ENCODE measurements at regions not wholly inside any gene's neighbourhood (a gene's known extent, or its start where the extent isn't known, plus 50 kb on each side); places are given as distances from the start of the nearest gene placed in this dataset.

DNA sequence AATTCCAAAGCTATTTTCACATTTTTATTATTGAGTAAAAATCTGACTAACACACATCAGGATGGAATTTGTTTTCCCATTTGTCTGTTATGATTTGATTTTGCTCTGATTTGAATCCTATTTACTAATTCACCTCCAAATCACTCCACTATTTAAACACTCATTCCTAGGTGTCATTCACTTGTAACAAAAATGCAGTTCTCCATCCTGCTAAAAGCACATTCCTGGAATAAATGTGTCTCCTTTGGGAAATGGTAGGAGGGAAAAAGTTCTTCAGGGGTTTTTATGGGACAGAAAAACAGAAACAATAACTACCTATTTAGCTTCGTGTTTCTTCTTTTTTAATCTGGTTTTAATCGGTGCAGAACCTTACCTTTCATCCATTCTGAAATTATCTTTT lies 494.1 kb upstream of the CITED2 start:
- ATAC-seq (ENCODE audit: low read depth) (no peak), DNase-seq (no peak)
- Mint-ChIP-seq H3K36me3 (ENCODE audit: low read depth) (no peaks in the 10 kb centered on the region), H3K4me3 (no peak overlapping the region), H3K4me1 (no peaks in the 10 kb centered on the region), H3K27ac (no peak overlapping the region), H3K27me3 (no peaks in the 10 kb centered on the region), H3K9me3 (no peaks in the 10 kb centered on the region)
- intact Hi-C loops (cut with micrococcal nuclease), result no loop called here
- TF ChIP-seq, protein P1, sequence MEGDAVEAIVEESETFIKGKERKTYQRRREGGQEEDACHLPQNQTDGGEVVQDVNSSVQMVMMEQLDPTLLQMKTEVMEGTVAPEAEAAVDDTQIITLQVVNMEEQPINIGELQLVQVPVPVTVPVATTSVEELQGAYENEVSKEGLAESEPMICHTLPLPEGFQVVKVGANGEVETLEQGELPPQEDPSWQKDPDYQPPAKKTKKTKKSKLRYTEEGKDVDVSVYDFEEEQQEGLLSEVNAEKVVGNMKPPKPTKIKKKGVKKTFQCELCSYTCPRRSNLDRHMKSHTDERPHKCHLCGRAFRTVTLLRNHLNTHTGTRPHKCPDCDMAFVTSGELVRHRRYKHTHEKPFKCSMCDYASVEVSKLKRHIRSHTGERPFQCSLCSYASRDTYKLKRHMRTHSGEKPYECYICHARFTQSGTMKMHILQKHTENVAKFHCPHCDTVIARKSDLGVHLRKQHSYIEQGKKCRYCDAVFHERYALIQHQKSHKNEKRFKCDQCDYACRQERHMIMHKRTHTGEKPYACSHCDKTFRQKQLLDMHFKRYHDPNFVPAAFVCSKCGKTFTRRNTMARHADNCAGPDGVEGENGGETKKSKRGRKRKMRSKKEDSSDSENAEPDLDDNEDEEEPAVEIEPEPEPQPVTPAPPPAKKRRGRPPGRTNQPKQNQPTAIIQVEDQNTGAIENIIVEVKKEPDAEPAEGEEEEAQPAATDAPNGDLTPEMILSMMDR (IDR thresholded peaks at IDR 0.05), result no peak
- POLR2A ChIA-PET, result no interaction called here
- CTCF ChIA-PET, result no interaction called here

DNA sequence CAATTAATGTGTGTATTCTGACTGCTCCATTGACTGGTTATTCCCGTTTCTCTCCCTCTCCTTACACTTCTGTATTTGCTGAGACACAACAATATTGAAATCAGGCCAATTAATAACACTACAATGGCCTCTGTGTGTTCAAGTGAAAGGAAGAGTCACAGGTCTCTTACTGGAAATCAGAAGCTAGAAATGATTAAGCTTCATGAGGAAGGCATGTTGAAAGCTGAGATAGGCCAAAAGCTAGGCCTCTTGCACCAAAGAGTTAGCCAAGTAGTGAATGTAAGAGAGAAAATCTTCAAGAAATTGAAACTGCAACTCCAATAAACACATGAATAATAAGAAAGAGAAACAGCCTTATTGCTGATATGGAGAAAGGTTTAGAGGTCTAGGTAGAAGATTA lies 489.5 kb upstream of the CITED2 start:
- Mint-ChIP-seq H3K4me1 (no peaks in the 10 kb centered on the region), H3K4me3 (no peak overlapping the region), H3K27me3 (no peaks in the 10 kb centered on the region), H3K27ac (no peak overlapping the region), H3K9me3 (no peaks in the 10 kb centered on the region), H3K36me3 (ENCODE audit: low read depth) (no peaks in the 10 kb centered on the region)
- ChIA-PET CTCF (no interaction called here), POLR2A (no interaction called here)
- ATAC-seq (ENCODE audit: low read depth) (no peak), DNase-seq (no peak)
- TF ChIP-seq, protein P1 (IDR thresholded peaks at IDR 0.05), result no peak
- intact Hi-C loops (cut with micrococcal nuclease), result no loop called here

DNA sequence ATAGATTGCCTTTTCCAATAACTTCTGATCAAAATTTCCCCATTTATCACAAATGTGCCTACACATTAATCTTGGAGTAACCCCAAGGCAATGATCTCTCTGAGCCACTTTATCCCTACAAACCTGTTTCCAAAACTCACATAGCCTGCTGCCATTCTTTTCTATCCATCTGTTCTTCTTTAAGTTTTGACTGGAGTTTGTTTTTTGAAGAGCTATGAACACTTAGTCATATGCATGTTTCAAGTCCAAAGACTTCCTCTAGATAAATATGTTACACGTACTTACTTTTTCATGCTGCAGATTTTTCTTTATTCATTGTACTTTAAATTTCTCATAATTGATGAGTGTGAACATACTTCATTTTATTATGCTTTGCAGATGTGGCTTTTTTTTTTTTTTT lies 488.9 kb upstream of the CITED2 start:
- no peaks in the 10 kb centered on the region for H3K4me1 Mint-ChIP-seq
- no peaks in the 10 kb centered on the region for H3K36me3 Mint-ChIP-seq (ENCODE audit: low read depth)
- CTCF ChIA-PET, result no interaction called here
- no peak for DNase-seq
- no peak for ATAC-seq (ENCODE audit: low read depth)
- TF ChIP-seq, protein P1 (IDR thresholded peaks at IDR 0.05), result no peak
- H3K4me3 Mint-ChIP-seq, result no peak overlapping the region
- H3K9me3 Mint-ChIP-seq, result no peaks in the 10 kb centered on the region
- no peaks in the 10 kb centered on the region for H3K27me3 Mint-ChIP-seq
- POLR2A ChIA-PET, result no interaction called here
- intact Hi-C loops (cut with micrococcal nuclease), result no loop called here
- no peak overlapping the region for H3K27ac Mint-ChIP-seq

DNA sequence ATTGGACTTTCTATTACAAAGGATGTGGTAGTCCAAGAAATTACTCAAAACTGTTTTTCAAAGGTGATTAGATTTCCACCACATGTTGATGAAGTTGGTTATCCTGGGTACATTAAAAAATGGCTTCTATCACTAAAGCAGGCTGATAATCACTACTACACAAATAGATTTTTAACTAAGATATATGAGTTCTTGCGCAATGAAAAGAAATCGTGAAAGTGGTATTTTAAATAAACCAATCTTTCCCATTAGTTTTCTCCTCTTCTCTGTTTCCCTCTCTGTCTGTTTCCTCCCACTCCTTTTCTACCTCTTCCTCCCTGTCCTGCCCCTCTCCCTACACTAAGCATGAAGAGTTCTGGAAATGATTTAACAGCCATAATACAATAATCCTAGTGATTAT lies 487.9 kb upstream of the CITED2 start:
- ChIA-PET CTCF (no interaction called here), POLR2A (no interaction called here)
- Mint-ChIP-seq H3K27me3 (no peaks in the 10 kb centered on the region), H3K27ac (no peak overlapping the region), H3K4me1 (no peaks in the 10 kb centered on the region), H3K36me3 (ENCODE audit: low read depth) (no peaks in the 10 kb centered on the region), H3K4me3 (no peak overlapping the region), H3K9me3 (no peaks in the 10 kb centered on the region)
- TF ChIP-seq, protein P1 (IDR thresholded peaks at IDR 0.05), result no peak
- ATAC-seq (ENCODE audit: low read depth) (no peak), DNase-seq (no peak)
- intact Hi-C loops (cut with micrococcal nuclease), result no loop called here

DNA sequence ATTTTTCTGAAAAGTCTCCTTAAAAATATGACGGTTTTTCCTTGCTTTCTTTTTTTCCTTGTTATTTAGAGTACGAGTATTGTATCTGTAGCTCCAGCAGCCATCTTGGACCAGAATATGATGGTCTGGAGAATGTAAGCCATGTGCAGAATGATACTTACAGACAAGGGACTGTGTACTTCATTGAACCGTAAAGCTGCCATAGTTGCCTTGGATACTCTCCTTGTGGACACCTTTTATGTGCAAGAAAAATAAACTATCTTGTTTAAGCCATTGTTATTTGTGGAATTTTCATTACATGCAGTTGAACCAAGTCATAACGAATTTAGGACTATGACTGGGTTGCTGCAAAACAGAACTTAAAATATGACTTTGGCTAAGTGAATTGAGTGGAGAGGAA lies 485.8 kb upstream of the CITED2 start:
- no peaks in the 10 kb centered on the region for H3K27me3 Mint-ChIP-seq
- DNase-seq, result no peak
- intact Hi-C loops (cut with micrococcal nuclease), result no loop called here
- CTCF ChIA-PET, result no interaction called here
- no peak overlapping the region for H3K4me3 Mint-ChIP-seq
- no peak overlapping the region for H3K27ac Mint-ChIP-seq
- TF ChIP-seq, protein P1 (IDR thresholded peaks at IDR 0.05), result no peak
- H3K36me3 Mint-ChIP-seq (ENCODE audit: low read depth), result no peaks in the 10 kb centered on the region
- H3K4me1 Mint-ChIP-seq, result no peaks in the 10 kb centered on the region
- no peak for ATAC-seq (ENCODE audit: low read depth)
- no peaks in the 10 kb centered on the region for H3K9me3 Mint-ChIP-seq
- POLR2A ChIA-PET, result no interaction called here
